ENCODE measurements at regions not wholly inside any gene's neighbourhood (a gene's known extent, or its start where the extent isn't known, plus 50 kb on each side); places are given as distances from the start of the nearest gene placed in this dataset.

- TF ChIP-seq POLR2A (IDR thresholded peaks at IDR 0.05; ENCODE audit: low read depth, low read length) (no peak), TAF1 (IDR thresholded peaks at IDR 0.05; ENCODE audit: low read depth, low read length) (no peak), POLR2AphosphoS5 (IDR thresholded peaks at IDR 0.05; ENCODE audit: low read depth, low read length) (no peak)
Measured at GRCh38 chr6:4327841-4328240, 192.5 kb upstream of the ECI2 start.

Data from GM12891 (cell line).